Liver (tissue), 8 donors: ENCODE measurements at regions not wholly inside any gene's neighbourhood (a gene's known extent, or its start where the extent isn't known, plus 50 kb on each side); places are given as distances from the start of the nearest gene placed in this dataset.

Experiments used
- DNase-seq: peaks from one replicate; pipeline ENCODE4 v3.0.0-alpha.2; 2017; ENCODE audit warnings: low spot score
- H3K27ac ChIP-seq, 2 donors: one replicate each; pipeline ENCODE4 v1.7.0; 2013; ENCODE audit warnings: inconsistent platforms in 2 of 2, low read length in 2 of 2, control low read depth in 1 of 2, low read depth in 1 of 2, mild to moderate bottlenecking in 1 of 2
- H3K27me3 ChIP-seq, 4 donors: one replicate each; pipeline versions ENCODE4 v1.6.1 to v1.7.0; 2013; ENCODE audit warnings: low read length in 3 of 4, inconsistent platforms in 1 of 4, mild to moderate bottlenecking in 1 of 4, moderate library complexity in 1 of 4; ENCODE audit not compliant: control insufficient read depth in 4 of 4, insufficient read depth in 4 of 4
- H3K36me3 ChIP-seq, 4 donors: one replicate each; pipeline versions ENCODE4 v1.6.1 to v1.7.0; 2013; ENCODE audit warnings: low read length in 3 of 4, mild to moderate bottlenecking in 3 of 4, low read depth in 1 of 4, moderate library complexity in 1 of 4; ENCODE audit not compliant: control insufficient read depth in 4 of 4, insufficient read depth in 3 of 4
- H3K4me1 ChIP-seq, 4 donors: one replicate each; pipeline versions ENCODE4 v1.6.1 to v1.7.0; 2013; ENCODE audit warnings: low read length in 3 of 4, mild to moderate bottlenecking in 3 of 4, moderate library complexity in 1 of 4; ENCODE audit not compliant: control insufficient read depth in 4 of 4, insufficient read depth in 4 of 4
- H3K4me3 ChIP-seq, 3 donors: one replicate each; pipeline versions ENCODE4 v1.6.1 to v1.7.0; 2013; ENCODE audit warnings: low read length in 3 of 3, control low read depth in 1 of 3, low read depth in 1 of 3, mild to moderate bottlenecking in 1 of 3
- H3K9ac ChIP-seq, 2 donors: one replicate each; pipeline ENCODE4 v1.7.0; 2013; ENCODE audit warnings: low read length in 2 of 2, mild to moderate bottlenecking in 2 of 2, moderate library complexity in 2 of 2, control low read depth in 1 of 2, low read depth in 1 of 2
- H3K9me3 ChIP-seq, 4 donors: one replicate each; pipeline versions ENCODE4 v1.6.1 to v1.7.0; 2013; ENCODE audit warnings: low read length in 3 of 4; ENCODE audit not compliant: control insufficient read depth in 4 of 4
- ATF3 ChIP-seq: IDR thresholded peaks from 2 replicates; pipeline ENCODE4 v1.6.1; 2016; ENCODE audit warnings: antibody characterized with exemption
- CTCF ChIP-seq: fragments of 150-350 bp; IDR thresholded peaks from 2 replicates; pipeline ENCODE4 v1.5.1; 2017; ENCODE audit warnings: improper control_type of control experiment, low read depth, low read length; ENCODE audit not compliant: missing input control
- EGR1 ChIP-seq, 2 donors: IDR thresholded peaks; 2 replicates each; pipeline ENCODE4 v1.6.1; 2016 to 2018; ENCODE audit warnings: antibody characterized with exemption in 2 of 2, low read depth in 2 of 2
- FOXA2 ChIP-seq: IDR thresholded peaks from 2 replicates; pipeline ENCODE4 v1.6.1; 2016; ENCODE audit warnings: antibody characterized with exemption
- JUND ChIP-seq, 2 donors: IDR thresholded peaks; 2 replicates each; pipeline ENCODE4 v1.6.1; 2016; ENCODE audit warnings: antibody characterized with exemption in 2 of 2
- MAX ChIP-seq: IDR thresholded peaks from 2 replicates; pipeline ENCODE4 v1.6.1; 2016; ENCODE audit warnings: antibody characterized with exemption
- NR2F2 ChIP-seq: IDR thresholded peaks from 2 replicates; pipeline ENCODE4 v1.6.1; 2016; ENCODE audit warnings: antibody characterized with exemption
- RAD21 ChIP-seq, 2 donors: IDR thresholded peaks; 2 replicates each; pipeline ENCODE4 v1.6.1; 2016; ENCODE audit warnings: antibody characterized with exemption in 2 of 2, mild to moderate bottlenecking in 2 of 2
- REST ChIP-seq: IDR thresholded peaks from 2 replicates; pipeline ENCODE4 v1.6.1; 2016; ENCODE audit warnings: antibody characterized with exemption, mild to moderate bottlenecking
- RXRA ChIP-seq, 2 donors: IDR thresholded peaks; 2 replicates each; pipeline ENCODE4 v1.6.1; 2017 to 2018; ENCODE audit warnings: antibody characterized with exemption in 2 of 2, mild to moderate bottlenecking in 1 of 2
- SP1 ChIP-seq: IDR thresholded peaks from 2 replicates; pipeline ENCODE4 v1.6.1; 2018; ENCODE audit warnings: antibody characterized with exemption, mild to moderate bottlenecking
- TAF1 ChIP-seq: conservative IDR thresholded peaks from 2 replicates; pipeline ENCODE4 v1.6.1; 2016; ENCODE audit warnings: antibody characterized with exemption, mild to moderate bottlenecking
- YY1 ChIP-seq: IDR thresholded peaks from 2 replicates; pipeline ENCODE4 v1.6.1; 2016; ENCODE audit warnings: antibody characterized with exemption, mild to moderate bottlenecking
- WGBS: extraction: QIAGEN DNeasy Blood & Tissue Kit; methylation state at CpG from one replicate; pipeline ENCODE4 v1.1.7; 2013; 5-methylcytosine and 5-hydroxymethylcytosine counted together
- TF ChIP-seq, protein P1 (sequence below): IDR thresholded peaks from 2 replicates; pipeline ENCODE4 v1.6.1; 2016; ENCODE audit warnings: antibody characterized with exemption
- donor health status: healthy.
- donor health status: healthy.
- donor health status: healthy.
- donor health status: healthy.
- donor health status: healthy.

GRCh38 chr9:89940625-89941024, 335.8 kb downstream of the GADD45G start:
- Histone ChIP-seq H3K36me3 (no peaks in the 10 kb centered on the region), H3K9me3 (no peaks in the 10 kb centered on the region), H3K9ac (no peak overlapping the region), H3K27me3 (no peaks in the 10 kb centered on the region), H3K4me3 (no peak overlapping the region), H3K27ac (no peak overlapping the region), H3K4me1 (no peaks in the 10 kb centered on the region)
- DNase-seq: no peak
- TF ChIP-seq REST: no peak
- no peak for TF ChIP-seq ATF3
- no peak for TF ChIP-seq MAX
- TF ChIP-seq, protein P1, sequence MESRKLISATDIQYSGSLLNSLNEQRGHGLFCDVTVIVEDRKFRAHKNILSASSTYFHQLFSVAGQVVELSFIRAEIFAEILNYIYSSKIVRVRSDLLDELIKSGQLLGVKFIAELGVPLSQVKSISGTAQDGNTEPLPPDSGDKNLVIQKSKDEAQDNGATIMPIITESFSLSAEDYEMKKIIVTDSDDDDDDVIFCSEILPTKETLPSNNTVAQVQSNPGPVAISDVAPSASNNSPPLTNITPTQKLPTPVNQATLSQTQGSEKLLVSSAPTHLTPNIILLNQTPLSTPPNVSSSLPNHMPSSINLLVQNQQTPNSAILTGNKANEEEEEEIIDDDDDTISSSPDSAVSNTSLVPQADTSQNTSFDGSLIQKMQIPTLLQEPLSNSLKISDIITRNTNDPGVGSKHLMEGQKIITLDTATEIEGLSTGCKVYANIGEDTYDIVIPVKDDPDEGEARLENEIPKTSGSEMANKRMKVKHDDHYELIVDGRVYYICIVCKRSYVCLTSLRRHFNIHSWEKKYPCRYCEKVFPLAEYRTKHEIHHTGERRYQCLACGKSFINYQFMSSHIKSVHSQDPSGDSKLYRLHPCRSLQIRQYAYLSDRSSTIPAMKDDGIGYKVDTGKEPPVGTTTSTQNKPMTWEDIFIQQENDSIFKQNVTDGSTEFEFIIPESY: no peak
- no peak for TF ChIP-seq SP1
- no peak for TF ChIP-seq JUND (IDR thresholded peaks at IDR 0.05)
- TF ChIP-seq YY1: no peak
- WGBS: 94% methylated on average over 5 of the region's 5 CpGs

GRCh38 chr9:89941875-89942274, 337.1 kb downstream of the GADD45G start:
- Histone ChIP-seq H3K4me1 (no peaks in the 10 kb centered on the region), H3K9ac (no peak overlapping the region), H3K36me3 (no peaks in the 10 kb centered on the region), H3K9me3 (no peaks in the 10 kb centered on the region), H3K27me3 (no peaks in the 10 kb centered on the region), H3K27ac (no peak overlapping the region), H3K4me3 (no peak overlapping the region)
- whole genome bisulfite sequencing: 87% methylated on average over 2 of the region's 2 CpGs
- no peak for DNase-seq
- TF ChIP-seq EGR1 (IDR thresholded peaks at IDR 0.05; ENCODE audit: low read depth in 2 of 2): no peak

DNA sequence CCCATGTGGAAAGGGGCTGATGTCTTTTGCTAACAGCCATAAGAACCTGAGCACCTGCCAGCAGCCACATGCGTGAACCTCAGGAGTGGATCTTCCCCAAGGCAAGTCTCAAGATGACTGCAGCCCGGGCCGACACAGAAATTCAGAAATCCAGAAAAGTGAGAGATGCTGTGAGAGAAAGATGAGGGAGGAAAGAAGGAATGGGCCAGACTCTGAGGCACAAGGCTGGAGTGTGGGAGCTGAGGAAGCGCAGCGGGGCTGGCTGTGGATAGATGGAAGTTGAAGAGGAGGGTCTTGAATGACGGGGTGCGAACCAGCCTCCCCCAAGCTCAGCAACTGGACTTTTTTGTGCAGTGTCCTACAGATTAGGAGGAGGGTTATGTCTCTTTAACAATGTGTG, 337.8 kb downstream of the GADD45G start:
- Histone ChIP-seq H3K9me3 (no peaks in the 10 kb centered on the region), H3K9ac (no peak overlapping the region), H3K27me3 (no peaks in the 10 kb centered on the region), H3K4me1 (no peaks in the 10 kb centered on the region), H3K36me3 (no peaks in the 10 kb centered on the region), H3K27ac (no peak overlapping the region), H3K4me3 (no peak overlapping the region)
- no peak for DNase-seq
- 91% methylated on average over 7 of the region's 7 CpGs for WGBS
- no peak for TF ChIP-seq CTCF
- no peak for TF ChIP-seq TAF1
- TF ChIP-seq NR2F2: no peak
- TF ChIP-seq REST: no peak
- TF ChIP-seq RXRA (IDR thresholded peaks at IDR 0.05): no peak
- TF ChIP-seq RAD21 (IDR thresholded peaks at IDR 0.05): no peak
- no peak for TF ChIP-seq FOXA2
